Psoas muscle (tissue), 7 donors: ENCODE measurements at regions not wholly inside any gene's neighbourhood (a gene's known extent, or its start where the extent isn't known, plus 50 kb on each side); places are given as distances from the start of the nearest gene placed in this dataset.
A peak's percentile ranks its signal among the peaks of the same experiment; 100 is the strongest.

Source experiments
- ATAC-seq, 4 donors: fragments of 200-7000 bp; cut with Tn5 transposase; one replicate each; pipeline ENCODE4 v1.9.1; 2020; ENCODE audit warnings: moderate library complexity in 3 of 4, mild to moderate bottlenecking in 2 of 4
- DNase-seq, 2 donors: peaks; one replicate each; pipeline ENCODE4 v3.0.0-alpha.2; 2020
- H3K27ac ChIP-seq: fragments of 200-600 bp; one replicate; pipeline ENCODE4 v1.8.0; 2022
- H3K27me3 ChIP-seq, 3 donors: fragments of 200-600 bp in 1 of 3; one replicate each; pipeline versions ENCODE4 v1.6.1 to v1.8.0; 2013 to 2022; ENCODE audit warnings: low read length in 2 of 3, mild to moderate bottlenecking in 2 of 3, moderate library complexity in 1 of 3; ENCODE audit not compliant: insufficient read depth in 3 of 3
- H3K36me3 ChIP-seq, 2 donors: fragments of 200-600 bp in 1 of 2; one replicate each; pipeline versions ENCODE4 v1.6.1 to v1.8.0; 2013 to 2022; ENCODE audit warnings: low read depth in 1 of 2, mild to moderate bottlenecking in 1 of 2, moderate library complexity in 1 of 2; ENCODE audit not compliant: insufficient read depth in 1 of 2
- H3K4me1 ChIP-seq: fragments of 200-600 bp; one replicate; pipeline ENCODE4 v1.8.0; 2022
- H3K4me3 ChIP-seq: fragments of 200-600 bp; one replicate; pipeline ENCODE4 v1.8.0; 2022; ENCODE audit warnings: mild to moderate bottlenecking
- H3K9me3 ChIP-seq: fragments of 200-600 bp; one replicate; pipeline ENCODE4 v1.8.0; 2022
- WGBS, 3 donors: extraction: QIAGEN DNeasy Blood & Tissue Kit; methylation state at CpG; one replicate each; pipeline versions ENCODE4 v1.1.6 to v1.1.7; 2013; 5-methylcytosine and 5-hydroxymethylcytosine counted together
- intact Hi-C, 2 donors: fragments of 100-400 bp; cut with DNase I; formaldehyde crosslinking; loops; one replicate each; pipeline versions ENCODE4 v1.11.0 to v1.14.2; 2022
- TF ChIP-seq, protein P1 (sequence below): fragments of 200-600 bp; IDR thresholded peaks from one replicate; pipeline ENCODE4 v1.8.0; 2022; ENCODE audit warnings: antibody characterized with exemption
- donor health status: healthy with polysubstance abuse.
- donor health status: DM: no; HTN: no; CAD: no; lungs with moderate emphysema.
- donor health status: Bipolar disorder and iron deficiency.
- donor health status: healthy.
- donor health status: DM: yes; HTN: yes; CAD: no.
- donor health status: DM: no; HTN: no; CAD: no.
- donor health status: DM: yes; HTN: yes; CAD: no.

- Histone ChIP-seq H3K36me3 (no peaks in the 10 kb centered on the region), H3K27ac (peak overlapping the region; percentile 89), H3K27me3 (no peaks in the 10 kb centered on the region), H3K4me3 (peak overlapping the region; percentile 26), H3K4me1 (peaks cover 26% of the 10 kb centered on the region), H3K9me3 (no peaks in the 10 kb centered on the region)
- DNase-seq (no peak), ATAC-seq (peak; percentile 91 to 96 (median 92))
- 21 to 33% (median 28%) methylated on average over 4 of the region's 4 CpGs for WGBS, 3 donors
- TF ChIP-seq, protein P1, sequence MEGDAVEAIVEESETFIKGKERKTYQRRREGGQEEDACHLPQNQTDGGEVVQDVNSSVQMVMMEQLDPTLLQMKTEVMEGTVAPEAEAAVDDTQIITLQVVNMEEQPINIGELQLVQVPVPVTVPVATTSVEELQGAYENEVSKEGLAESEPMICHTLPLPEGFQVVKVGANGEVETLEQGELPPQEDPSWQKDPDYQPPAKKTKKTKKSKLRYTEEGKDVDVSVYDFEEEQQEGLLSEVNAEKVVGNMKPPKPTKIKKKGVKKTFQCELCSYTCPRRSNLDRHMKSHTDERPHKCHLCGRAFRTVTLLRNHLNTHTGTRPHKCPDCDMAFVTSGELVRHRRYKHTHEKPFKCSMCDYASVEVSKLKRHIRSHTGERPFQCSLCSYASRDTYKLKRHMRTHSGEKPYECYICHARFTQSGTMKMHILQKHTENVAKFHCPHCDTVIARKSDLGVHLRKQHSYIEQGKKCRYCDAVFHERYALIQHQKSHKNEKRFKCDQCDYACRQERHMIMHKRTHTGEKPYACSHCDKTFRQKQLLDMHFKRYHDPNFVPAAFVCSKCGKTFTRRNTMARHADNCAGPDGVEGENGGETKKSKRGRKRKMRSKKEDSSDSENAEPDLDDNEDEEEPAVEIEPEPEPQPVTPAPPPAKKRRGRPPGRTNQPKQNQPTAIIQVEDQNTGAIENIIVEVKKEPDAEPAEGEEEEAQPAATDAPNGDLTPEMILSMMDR, result no peak
- intact Hi-C loops, result loop anchor here in 1 of 2 donors (2.0 to 10.0 kb wide), 2 partner anchors 19 to 287 kb away; no protein-coding TSS in a partner anchor
Observed at GRCh38 chr5:89437450-89438435, 554.8 kb upstream of the MEF2C start.

- Histone ChIP-seq H3K4me3 (no peak overlapping the region), H3K9me3 (no peaks in the 10 kb centered on the region), H3K27ac (peak overlapping the region; percentile 89), H3K4me1 (peaks cover 26% of the 10 kb centered on the region), H3K36me3 (no peaks in the 10 kb centered on the region), H3K27me3 (no peaks in the 10 kb centered on the region)
- TF ChIP-seq, protein P1, result no peak
- DNase-seq (no peak), ATAC-seq (no peak)
- WGBS, 3 donors, result 74 to 77% (median 76%) methylated on average over 3 of the region's 3 CpGs
- intact Hi-C loops, result loop anchor here in 1 of 2 donors (10.0 kb wide), 1 partner anchor 288 kb away; no protein-coding TSS in a partner anchor
Observed at GRCh38 chr5:89436464-89436863, 553.5 kb upstream of the MEF2C start.

- H3K4me3 ChIP-seq, result no peak overlapping the region
- intact Hi-C loops, result loop anchor here in 1 of 2 donors (10.0 kb wide), 1 partner anchor 289 kb away; no protein-coding TSS in a partner anchor
- ATAC-seq (no peak), DNase-seq (no peak)
- H3K9me3 ChIP-seq, result no peaks in the 10 kb centered on the region
- no peak overlapping the region for H3K27ac ChIP-seq
- WGBS, 3 donors, result 85 to 92% (median 88%) methylated on average over 4 of the region's 4 CpGs
- H3K36me3 ChIP-seq, result no peaks in the 10 kb centered on the region
- no peaks in the 10 kb centered on the region for H3K27me3 ChIP-seq
- H3K4me1 ChIP-seq, result peaks cover 21% of the 10 kb centered on the region
- TF ChIP-seq, protein P1, result no peak
Observed at GRCh38 chr5:89435347-89435746, 552.4 kb upstream of the MEF2C start.

DNA sequence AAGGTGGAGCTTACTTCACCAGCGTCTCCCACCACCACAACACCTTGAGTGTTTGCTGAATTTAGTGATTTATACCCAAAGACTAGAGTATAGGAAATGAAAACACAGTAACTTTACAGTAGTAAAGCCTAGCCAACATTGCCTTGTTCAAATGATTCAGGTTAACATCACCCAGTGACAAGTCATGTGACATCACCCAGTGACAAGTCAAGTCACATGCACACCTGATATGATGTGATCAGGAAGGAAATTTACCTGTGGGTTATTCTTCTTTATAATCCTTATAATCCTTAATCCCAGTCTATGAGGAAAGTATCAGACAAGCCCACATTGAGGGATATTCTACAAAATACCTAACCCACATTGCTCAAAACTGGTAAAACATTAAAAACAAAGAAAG is 545.6 kb upstream of the MEF2C start:
- Histone ChIP-seq H3K9me3 (no peaks in the 10 kb centered on the region), H3K36me3 (no peaks in the 10 kb centered on the region), H3K4me1 (no peaks in the 10 kb centered on the region), H3K27me3 (no peaks in the 10 kb centered on the region), H3K27ac (no peak overlapping the region), H3K4me3 (no peak overlapping the region)
- DNase-seq (no peak), ATAC-seq (no peak)
- intact Hi-C loops, result loop anchor here in 1 of 2 donors (10.0 kb wide), 1 partner anchor 144 kb away; no protein-coding TSS in a partner anchor
- WGBS, 3 donors, result 93 to 98% (median 97%) methylated on average over 1 of the region's 1 CpG
- TF ChIP-seq, protein P1, result no peak
